ENCODE measurements at regions not wholly inside any gene's neighbourhood (a gene's known extent, or its start where the extent isn't known, plus 50 kb on each side); places are given as distances from the start of the nearest gene placed in this dataset.

GRCh38 chr1:39144924-39145323 is 59.6 kb upstream of the MACF1 start:
- DNase-seq (ENCODE audit: low read depth, low spot score) = no peak
- TF ChIP-seq EZH2 (IDR thresholded peaks at IDR 0.05; ENCODE audit: low read length) (no peak), CTCF (optimal IDR thresholded peaks at IDR 0.05 in 1 of 3, IDR thresholded peaks at IDR 0.05 in 1 of 3, conservative IDR thresholded peaks at IDR 0.05 in 1 of 3; ENCODE audit: extremely low read depth in 1 of 3, insufficient read depth in 2 of 3, low read length in 3 of 3) (no peak)
- H3K79me2 ChIP-seq (ENCODE audit: control insufficient read depth, insufficient read depth, low read length) = peaks cover 81% of the 10 kb centered on the region
- H2AFZ ChIP-seq (ENCODE audit: control insufficient read depth, low read length) = no peak overlapping the region
- H3K9ac ChIP-seq (ENCODE audit: control insufficient read depth, extremely low read depth, insufficient read depth, low read length) = peak overlapping the region; percentile 58
- dilution Hi-C loops (cut with MboI; ENCODE audit: extremely low pct_ligation_motif_present, low sequenced_read_pairs) = no loop called here
- no peaks in the 10 kb centered on the region for H3K27me3 ChIP-seq (ENCODE audit: control insufficient read depth, extremely low read depth, insufficient read depth, low read length)
- peaks cover 62% of the 10 kb centered on the region for H3K4me1 ChIP-seq (ENCODE audit: control insufficient read depth, extremely low read depth, insufficient read depth, low read length)
- peak overlapping the region; percentile 31 for H3K4me2 ChIP-seq (ENCODE audit: control insufficient read depth, extremely low read depth, insufficient read depth, low read depth, low read length)
- peak overlapping the region; percentile 85 for H3K27ac ChIP-seq (ENCODE audit: control insufficient read depth, insufficient read depth, low read length)
- H3K4me3 ChIP-seq (ENCODE audit: control insufficient read depth in 2 of 3, extremely low read depth in 1 of 3, insufficient read depth in 2 of 3, low read depth in 1 of 3, low read length in 3 of 3) = no peak overlapping the region
- H4K20me1 ChIP-seq (ENCODE audit: control insufficient read depth, extremely low read depth, insufficient read depth, low read length) = peaks cover 7% of the 10 kb centered on the region
- peaks cover 5% of the 10 kb centered on the region for H3K9me1 ChIP-seq (ENCODE audit: control insufficient read depth, extremely low read depth, insufficient read depth, low read length)
- no peak for FAIRE-seq
- H3K36me3 ChIP-seq (ENCODE audit: control insufficient read depth in 2 of 2, extremely low read depth in 1 of 2, insufficient read depth in 2 of 2, low read length in 2 of 2) = peaks cover 2 to 4% of the 10 kb centered on the region in 2 experiments
- no peaks in the 10 kb centered on the region for H3K9me3 ChIP-seq (ENCODE audit: control insufficient read depth, low read depth, low read length)

GRCh38 chr1:39145331-39145965 is 59.0 kb upstream of the MACF1 start:
- H3K4me2 ChIP-seq (ENCODE audit: control insufficient read depth, extremely low read depth, insufficient read depth, low read depth, low read length) = peak overlapping the region; percentile 30
- peaks cover 61% of the 10 kb centered on the region for H3K4me1 ChIP-seq (ENCODE audit: control insufficient read depth, extremely low read depth, insufficient read depth, low read length)
- peaks cover 81% of the 10 kb centered on the region for H3K79me2 ChIP-seq (ENCODE audit: control insufficient read depth, insufficient read depth, low read length)
- H3K36me3 ChIP-seq (ENCODE audit: control insufficient read depth in 2 of 2, extremely low read depth in 1 of 2, insufficient read depth in 2 of 2, low read length in 2 of 2) = peaks cover 2 to 4% of the 10 kb centered on the region in 2 experiments
- peaks cover 7% of the 10 kb centered on the region for H4K20me1 ChIP-seq (ENCODE audit: control insufficient read depth, extremely low read depth, insufficient read depth, low read length)
- peak overlapping the region; percentile 58 for H3K9ac ChIP-seq (ENCODE audit: control insufficient read depth, extremely low read depth, insufficient read depth, low read length)
- no peak overlapping the region for H3K4me3 ChIP-seq (ENCODE audit: control insufficient read depth in 2 of 3, extremely low read depth in 1 of 3, insufficient read depth in 2 of 3, low read depth in 1 of 3, low read length in 3 of 3)
- peak; percentile 66 for FAIRE-seq
- dilution Hi-C loops (cut with MboI; ENCODE audit: extremely low pct_ligation_motif_present, low sequenced_read_pairs) = no loop called here
- no peak for DNase-seq (ENCODE audit: low read depth, low spot score)
- H3K9me3 ChIP-seq (ENCODE audit: control insufficient read depth, low read depth, low read length) = no peaks in the 10 kb centered on the region
- H3K9me1 ChIP-seq (ENCODE audit: control insufficient read depth, extremely low read depth, insufficient read depth, low read length) = peaks cover 5% of the 10 kb centered on the region
- H2AFZ ChIP-seq (ENCODE audit: control insufficient read depth, low read length) = no peak overlapping the region
- no peak for TF ChIP-seq EZH2 (IDR thresholded peaks at IDR 0.05; ENCODE audit: low read length)
- TF ChIP-seq CTCF (optimal IDR thresholded peaks at IDR 0.05 in 1 of 3, IDR thresholded peaks at IDR 0.05 in 1 of 3, conservative IDR thresholded peaks at IDR 0.05 in 1 of 3; ENCODE audit: extremely low read depth in 1 of 3, insufficient read depth in 2 of 3, low read length in 3 of 3) = no peak
- H3K27ac ChIP-seq (ENCODE audit: control insufficient read depth, insufficient read depth, low read length) = peak overlapping the region; percentile 85
- no peaks in the 10 kb centered on the region for H3K27me3 ChIP-seq (ENCODE audit: control insufficient read depth, extremely low read depth, insufficient read depth, low read length)
